Prostate gland (tissue), 2 donors: ENCODE measurements at regions not wholly inside any gene's neighbourhood (a gene's known extent, or its start where the extent isn't known, plus 50 kb on each side); places are given as distances from the start of the nearest gene placed in this dataset.

Source experiments
- POLR2AphosphoS5 ChIP-seq: sonication (generic); formaldehyde crosslinking; IDR thresholded peaks from one replicate; pipeline ENCODE4 v1.6.1; 2017; ENCODE audit warnings: antibody characterized with exemption
- TF ChIP-seq, protein P1 (sequence below), 4 experiments: fragments of 200-600 bp in 2 of 4; fragments of 450-650 bp in 2 of 4; sonication (generic) in 2 of 4; IDR thresholded peaks; 1 replicate in 3 of 4; 2 replicates in 1 of 4; pipeline ENCODE4 v1.5.1; 2016 to 2019; ENCODE audit warnings: antibody characterized with exemption in 4 of 4, mild to moderate bottlenecking in 2 of 4, moderate library complexity in 2 of 4

DNA sequence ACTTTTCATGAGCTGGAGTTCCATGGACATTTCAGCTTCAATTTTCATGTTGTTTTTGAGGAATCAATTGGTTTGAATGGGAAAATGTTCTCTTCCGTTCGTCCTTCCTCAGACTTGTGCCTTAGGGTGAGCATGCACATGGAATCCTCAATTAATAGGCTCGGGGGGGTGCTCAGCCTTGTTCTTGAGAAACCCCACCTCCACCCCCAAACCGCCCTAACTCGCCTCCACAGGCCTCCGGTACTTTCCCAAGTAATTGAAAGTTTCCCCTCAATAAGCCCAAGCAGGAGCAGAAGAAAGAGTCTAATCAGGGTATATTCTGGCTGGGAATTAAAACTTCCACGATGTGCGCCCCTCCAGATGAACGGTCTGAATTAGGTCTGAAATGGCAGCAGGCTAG, 945.2 kb downstream of the GRID1 start:
- TF ChIP-seq, protein P1, sequence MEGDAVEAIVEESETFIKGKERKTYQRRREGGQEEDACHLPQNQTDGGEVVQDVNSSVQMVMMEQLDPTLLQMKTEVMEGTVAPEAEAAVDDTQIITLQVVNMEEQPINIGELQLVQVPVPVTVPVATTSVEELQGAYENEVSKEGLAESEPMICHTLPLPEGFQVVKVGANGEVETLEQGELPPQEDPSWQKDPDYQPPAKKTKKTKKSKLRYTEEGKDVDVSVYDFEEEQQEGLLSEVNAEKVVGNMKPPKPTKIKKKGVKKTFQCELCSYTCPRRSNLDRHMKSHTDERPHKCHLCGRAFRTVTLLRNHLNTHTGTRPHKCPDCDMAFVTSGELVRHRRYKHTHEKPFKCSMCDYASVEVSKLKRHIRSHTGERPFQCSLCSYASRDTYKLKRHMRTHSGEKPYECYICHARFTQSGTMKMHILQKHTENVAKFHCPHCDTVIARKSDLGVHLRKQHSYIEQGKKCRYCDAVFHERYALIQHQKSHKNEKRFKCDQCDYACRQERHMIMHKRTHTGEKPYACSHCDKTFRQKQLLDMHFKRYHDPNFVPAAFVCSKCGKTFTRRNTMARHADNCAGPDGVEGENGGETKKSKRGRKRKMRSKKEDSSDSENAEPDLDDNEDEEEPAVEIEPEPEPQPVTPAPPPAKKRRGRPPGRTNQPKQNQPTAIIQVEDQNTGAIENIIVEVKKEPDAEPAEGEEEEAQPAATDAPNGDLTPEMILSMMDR (IDR thresholded peaks at IDR 0.05) = no peak
- TF ChIP-seq POLR2AphosphoS5 = no peak
